H54 (cell line): ENCODE measurements at regions not wholly inside any gene's neighbourhood (a gene's known extent, or its start where the extent isn't known, plus 50 kb on each side); places are given as distances from the start of the nearest gene placed in this dataset.

Source experiments
- DNase-seq: peaks from one replicate; pipeline ENCODE4 v3.0.0; 2011; ENCODE audit warnings: low spot score, mixed read lengths; ENCODE audit not compliant: insufficient read length
- FAIRE-seq: peaks from 3 replicates; lab custom pipeline; 2011; peaks lifted over from hg19 to GRCh38; lab: Jason Lieb, UNC
- POLR2A ChIP-seq: IDR thresholded peaks from 2 replicates; pipeline ENCODE4 v1.6.1; 2011; ENCODE audit warnings: low read depth, mild to moderate bottlenecking, low read length

GRCh38 chr2:16174693-16175045 lies 234.3 kb downstream of the MYCN start:
- TF ChIP-seq POLR2A: no peak
- no peak for DNase-seq
- no peak for FAIRE-seq

- FAIRE-seq (no peak), DNase-seq (no peak)
- no peak for TF ChIP-seq POLR2A
Measured at GRCh38 chr2:16173893-16174692, 233.7 kb downstream of the MYCN start.

- DNase-seq: no peak
- no peak for FAIRE-seq
- TF ChIP-seq POLR2A: no peak
Measured at GRCh38 chr2:16172324-16173175, 232.2 kb downstream of the MYCN start.

- FAIRE-seq: no peak
- TF ChIP-seq POLR2A: no peak
- DNase-seq: no peak
Measured at GRCh38 chr2:16171425-16171920, 231.1 kb downstream of the MYCN start.

- TF ChIP-seq POLR2A: no peak
- DNase-seq (no peak), FAIRE-seq (no peak)
Measured at GRCh38 chr2:16170675-16171424, 230.5 kb downstream of the MYCN start.

GRCh38 chr2:16169381-16169960 lies 229.1 kb downstream of the MYCN start:
- TF ChIP-seq POLR2A: no peak

GRCh38 chr2:16168506-16169264 lies 228.3 kb downstream of the MYCN start:
- no peak for DNase-seq
- TF ChIP-seq POLR2A: no peak
- FAIRE-seq: no peak

More at GRCh38 chr2:16169381-16169960, 229.1 kb downstream of the MYCN start:
- FAIRE-seq: no peak
- no peak for DNase-seq

- DNase-seq (no peak), FAIRE-seq (no peak)
- no peak for TF ChIP-seq POLR2A
Measured at GRCh38 chr2:16167870-16168426, 227.6 kb downstream of the MYCN start.

- DNase-seq (no peak), FAIRE-seq (no peak)
- TF ChIP-seq POLR2A: no peak
Measured at GRCh38 chr2:16167451-16167861, 227.1 kb downstream of the MYCN start.

GRCh38 chr2:16166327-16166981 lies 226.1 kb downstream of the MYCN start:
- no peak for TF ChIP-seq POLR2A
- no peak for FAIRE-seq
- DNase-seq: no peak

GRCh38 chr2:16165518-16166326 lies 225.4 kb downstream of the MYCN start:
- no peak for DNase-seq
- TF ChIP-seq POLR2A: no peak

More at GRCh38 chr2:16165518-16166326, 225.4 kb downstream of the MYCN start:
- no peak for FAIRE-seq
